Type B pancreatic cell (in vitro differentiated cells): ENCODE measurements at regions not wholly inside any gene's neighbourhood (a gene's known extent, or its start where the extent isn't known, plus 50 kb on each side); places are given as distances from the start of the nearest gene placed in this dataset.
A peak's percentile ranks its signal among the peaks of the same experiment; 100 is the strongest.

Experiments
- DNase-seq: peaks from one replicate; pipeline ENCODE4 v3.0.0; 2021; ENCODE audit warnings: mixed read lengths; ENCODE audit not compliant: unreplicated experiment; ENCODE audit errors: extremely low spot score
- H3K27ac Mint-ChIP-seq: 2 replicates; pipeline ENCODE4 v1.8.0; 2021; ENCODE audit warnings: mild to moderate bottlenecking, mixed read lengths
- H3K27me3 Mint-ChIP-seq: 2 replicates; pipeline ENCODE4 v1.8.0; 2021; ENCODE audit warnings: mixed read lengths
- H3K36me3 Mint-ChIP-seq: 2 replicates; pipeline ENCODE4 v1.8.0; 2021; ENCODE audit warnings: mixed read lengths
- H3K4me1 Mint-ChIP-seq: one replicate; pipeline ENCODE4 v1.8.0; 2021; ENCODE audit warnings: mixed read lengths; ENCODE audit not compliant: unreplicated experiment
- H3K4me3 Mint-ChIP-seq: 2 replicates; pipeline ENCODE4 v1.8.0; 2021; ENCODE audit warnings: mild to moderate bottlenecking, mixed read lengths
- H3K9me3 Mint-ChIP-seq: 2 replicates; pipeline ENCODE4 v1.8.0; 2021; ENCODE audit warnings: mixed read lengths
- CTCF ChIP-seq: fragments of 200-600 bp; sonication (generic); conservative IDR thresholded peaks from 2 replicates; pipeline ENCODE4 v1.5.0; 2021; ENCODE audit warnings: antibody characterized with exemption, mild to moderate bottlenecking

- H3K9me3 Mint-ChIP-seq, result no peaks in the 10 kb centered on the region
- no peaks in the 10 kb centered on the region for H3K4me1 Mint-ChIP-seq
- no peak overlapping the region for H3K27ac Mint-ChIP-seq
- no peaks in the 10 kb centered on the region for H3K36me3 Mint-ChIP-seq
- H3K4me3 Mint-ChIP-seq, result no peak overlapping the region
- no peaks in the 10 kb centered on the region for H3K27me3 Mint-ChIP-seq
- no peak for TF ChIP-seq CTCF
- DNase-seq, result no peak
Observed at GRCh38 chr16:64090327-64090726, 1031.5 kb downstream of the CDH11 start.

DNA sequence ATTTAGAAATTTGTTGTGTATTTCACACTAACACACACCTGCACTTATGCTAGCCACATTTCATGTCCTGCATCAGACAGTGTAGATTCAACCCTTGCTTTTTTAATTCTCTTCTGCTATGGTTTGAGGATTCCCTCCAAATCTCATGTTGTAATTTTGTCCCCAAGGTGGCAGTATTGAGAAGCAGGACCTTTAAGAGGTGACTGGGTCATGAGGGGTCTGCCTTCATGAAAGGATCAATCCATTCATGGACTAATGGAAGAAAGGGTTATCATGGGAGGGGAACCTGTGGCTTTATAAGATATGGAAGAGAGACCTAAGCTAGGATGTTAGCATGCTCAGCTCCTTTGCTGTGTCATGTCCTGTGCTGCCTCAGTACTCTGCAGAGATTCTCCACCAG lies 1032.2 kb downstream of the CDH11 start:
- no peak for DNase-seq

GRCh38 chr16:64088838-64089237 lies 1033.0 kb downstream of the CDH11 start:
- Mint-ChIP-seq H3K4me1 (no peaks in the 10 kb centered on the region), H3K4me3 (no peak overlapping the region), H3K27me3 (no peaks in the 10 kb centered on the region), H3K27ac (no peak overlapping the region), H3K9me3 (no peaks in the 10 kb centered on the region), H3K36me3 (no peaks in the 10 kb centered on the region)
- DNase-seq, result no peak
- TF ChIP-seq CTCF, result no peak

More for the DNA sequence above, 1032.2 kb downstream of the CDH11 start:
- TF ChIP-seq CTCF, result peak; percentile 69
- Mint-ChIP-seq H3K27ac (no peak overlapping the region), H3K4me3 (no peak overlapping the region), H3K4me1 (no peaks in the 10 kb centered on the region), H3K36me3 (no peaks in the 10 kb centered on the region), H3K27me3 (no peaks in the 10 kb centered on the region), H3K9me3 (no peaks in the 10 kb centered on the region)

- Mint-ChIP-seq H3K27ac (no peak overlapping the region), H3K4me3 (no peak overlapping the region), H3K4me1 (no peaks in the 10 kb centered on the region), H3K36me3 (no peaks in the 10 kb centered on the region), H3K27me3 (no peaks in the 10 kb centered on the region), H3K9me3 (no peaks in the 10 kb centered on the region)
- no peak for DNase-seq
- no peak for TF ChIP-seq CTCF
Observed at GRCh38 chr16:64085296-64085695, 1036.6 kb downstream of the CDH11 start.

DNA sequence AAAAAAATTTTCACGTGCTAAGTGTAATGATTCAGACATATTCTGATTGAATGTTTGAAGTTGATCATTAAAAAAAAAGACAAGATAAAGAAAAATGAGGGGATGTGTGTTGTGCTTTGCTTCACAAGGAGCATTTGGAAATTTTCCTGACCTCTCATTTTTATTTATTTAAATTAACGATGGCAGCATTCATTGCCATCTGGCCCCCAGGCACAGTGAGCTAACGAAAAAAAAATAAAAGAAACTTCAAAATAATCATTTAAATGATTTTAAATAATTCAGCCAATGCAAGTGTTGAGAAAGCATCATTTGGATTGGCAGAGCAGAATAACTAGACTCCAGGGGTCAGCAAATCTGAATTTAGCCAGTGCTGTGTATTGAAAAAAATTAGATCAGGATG lies 1037.2 kb downstream of the CDH11 start:
- Mint-ChIP-seq H3K27ac (no peak overlapping the region), H3K9me3 (no peaks in the 10 kb centered on the region), H3K36me3 (no peaks in the 10 kb centered on the region), H3K4me3 (no peak overlapping the region), H3K4me1 (no peaks in the 10 kb centered on the region), H3K27me3 (no peaks in the 10 kb centered on the region)
- no peak for DNase-seq
- TF ChIP-seq CTCF, result no peak
